GM21423 (cell line): ENCODE measurements at regions not wholly inside any gene's neighbourhood (a gene's known extent, or its start where the extent isn't known, plus 50 kb on each side); places are given as distances from the start of the nearest gene placed in this dataset.
A peak's percentile ranks its signal among the peaks of the same experiment; 100 is the strongest.
"Not testable (repeated sequence)": the region's sequence is repeated elsewhere in the genome, so short reads cannot be mapped to it uniquely, and the experiment has no call there.

Source experiments
- ATAC-seq: cut with Tn5 transposase; IDR thresholded peaks from one replicate; pipeline ENCODE4 v1.9.1; 2021; ENCODE audit warnings: mild to moderate bottlenecking, moderate library complexity; ENCODE audit not compliant: unreplicated experiment

DNA sequence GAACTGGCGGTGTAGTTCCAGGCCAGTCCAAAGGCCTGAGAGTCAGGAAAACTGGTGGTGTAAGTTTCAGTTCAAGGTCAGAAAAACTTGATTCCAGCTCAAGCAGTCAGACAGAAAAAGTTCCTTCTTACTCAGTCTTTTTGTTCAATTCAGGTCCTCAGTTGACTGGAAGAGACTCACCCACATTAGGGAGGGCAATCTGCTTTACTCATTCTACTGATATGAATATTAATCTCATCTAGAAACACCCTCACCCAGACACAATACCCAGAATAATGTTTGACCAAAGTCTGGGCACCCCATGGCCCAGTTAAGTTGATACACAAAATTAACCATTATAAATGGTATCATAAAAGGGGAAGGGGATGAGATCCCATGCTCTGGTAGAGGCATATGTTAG, 50.1 kb upstream of the LTA4H start:
- ATAC-seq, result no peak

DNA sequence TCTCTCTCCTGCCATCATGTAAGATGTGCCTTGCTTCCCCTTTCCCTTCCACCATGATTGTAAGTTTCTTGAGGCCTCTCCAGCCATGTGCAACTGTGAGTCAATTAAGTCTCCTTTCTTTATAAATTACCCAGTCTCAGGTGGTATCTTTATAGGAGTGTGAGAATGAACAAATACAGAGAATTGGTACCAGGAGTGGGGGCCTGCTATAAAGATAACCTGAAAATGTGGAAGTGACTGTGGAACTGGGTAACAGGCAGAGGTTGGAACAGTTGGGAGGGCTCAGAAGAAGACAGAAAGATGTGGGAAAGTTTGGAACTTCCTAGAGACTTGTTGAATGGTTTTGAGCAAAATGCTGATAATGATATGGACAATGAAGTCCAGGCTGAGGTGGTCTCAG, 50.8 kb upstream of the LTA4H start:
- not testable (repeated sequence) for ATAC-seq

DNA sequence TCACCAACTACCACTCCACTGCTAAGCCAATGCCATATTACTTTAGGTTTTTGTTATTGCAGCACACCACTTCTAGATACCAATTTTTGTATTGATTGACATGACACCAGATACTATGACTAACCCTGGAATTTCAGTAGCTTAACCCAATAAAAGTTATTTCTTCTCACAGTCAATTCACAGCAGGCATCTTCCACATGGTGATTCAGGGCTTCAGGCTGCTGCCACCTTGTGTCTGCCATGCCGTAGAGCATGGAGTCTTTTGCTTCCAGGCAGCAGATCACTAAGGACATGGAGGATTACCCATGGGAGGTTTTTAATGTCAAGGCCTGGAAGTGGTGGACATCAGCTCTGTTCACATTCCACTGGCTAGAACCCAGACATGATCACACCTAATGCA, 56.4 kb upstream of the LTA4H start:
- ATAC-seq, result no peak

DNA sequence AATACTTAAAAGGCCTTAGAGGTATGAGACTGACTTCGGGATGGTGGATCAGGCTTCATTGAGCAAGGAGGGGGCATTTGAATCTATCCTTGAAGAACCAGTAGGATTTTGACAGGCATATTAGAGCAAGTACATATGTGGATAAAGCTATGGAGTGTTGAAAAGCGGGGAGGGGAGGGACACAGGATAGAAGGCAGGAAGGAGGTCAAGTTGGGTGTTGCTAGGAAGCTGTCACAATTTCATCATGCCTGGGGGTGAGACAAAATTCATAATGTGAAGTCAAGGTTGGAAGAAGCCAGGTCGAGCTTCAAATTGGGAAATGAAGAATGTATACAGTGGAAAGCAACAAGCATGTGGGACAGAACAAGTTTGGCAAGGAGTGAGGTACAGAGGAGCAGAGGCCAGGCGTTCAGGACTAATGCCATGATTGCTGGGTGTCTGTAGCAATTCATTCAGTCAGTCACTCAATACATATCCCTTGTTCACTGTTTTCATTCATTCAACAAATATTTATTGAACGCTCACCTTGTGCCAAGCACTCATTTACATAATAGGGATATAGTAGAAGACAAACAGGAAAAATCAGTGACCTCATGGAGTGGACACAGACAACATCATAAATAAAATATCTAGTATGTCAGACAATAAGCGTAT, 58.3 kb upstream of the LTA4H start:
- no peak for ATAC-seq

DNA sequence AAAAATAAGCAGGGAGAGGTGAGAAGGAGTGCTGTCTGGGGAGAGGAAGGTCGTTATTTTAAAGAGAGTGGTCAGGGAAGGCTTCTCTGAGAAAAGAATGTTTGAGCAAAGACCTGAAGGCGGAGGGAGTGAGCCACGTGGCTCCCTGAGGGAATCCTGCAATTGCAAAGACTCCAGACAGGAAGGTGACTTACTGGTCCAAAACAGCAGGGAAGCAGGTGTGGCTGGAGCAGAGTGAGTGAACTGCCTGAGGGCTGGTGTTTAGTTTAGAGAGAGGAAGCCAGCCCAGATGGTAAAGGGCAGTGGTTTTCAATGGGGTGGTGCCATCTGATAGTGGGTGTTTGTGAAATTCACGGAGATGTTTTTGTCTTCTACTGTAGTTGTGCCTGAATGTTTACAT, 58.8 kb upstream of the LTA4H start:
- ATAC-seq, result no peak

DNA sequence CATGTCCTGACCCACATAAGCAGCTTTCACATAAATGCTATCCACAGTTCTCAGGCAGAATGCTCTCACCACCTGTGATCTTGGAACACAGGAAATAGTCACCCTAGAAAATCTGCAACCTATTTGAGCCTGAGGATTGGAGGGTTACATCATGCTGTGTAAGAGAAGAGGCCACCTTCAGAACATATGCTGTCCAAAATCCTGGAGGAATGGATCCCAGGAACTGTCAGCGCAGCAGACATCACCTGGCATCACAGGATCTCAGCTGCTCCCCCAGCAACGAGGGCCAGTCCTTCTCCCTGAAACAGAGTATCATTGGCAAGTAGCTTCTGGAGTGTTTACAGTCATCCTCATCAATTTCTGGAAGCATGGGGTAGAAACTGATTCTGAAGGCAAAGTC, 63.2 kb upstream of the LTA4H start:
- no peak for ATAC-seq

DNA sequence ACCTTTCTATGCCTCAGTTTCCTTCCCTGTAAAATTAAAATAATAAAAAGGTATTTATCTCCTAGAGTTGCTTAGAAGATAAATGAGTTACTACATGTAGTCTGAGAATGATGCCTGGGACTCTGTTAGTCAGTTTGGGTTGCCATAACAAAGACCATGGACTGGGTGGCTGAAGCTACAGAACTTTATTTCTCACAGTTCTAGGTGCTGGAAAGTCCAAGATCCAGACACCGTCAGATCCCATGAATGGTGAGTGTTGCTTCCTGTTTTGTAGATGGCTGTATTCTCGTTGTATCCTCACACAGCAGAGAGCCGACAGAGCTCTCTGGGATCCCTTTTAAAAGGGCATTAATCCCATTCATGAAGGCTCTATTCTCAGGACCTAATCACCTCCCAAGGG, 64.0 kb upstream of the LTA4H start:
- ATAC-seq, result no peak

DNA sequence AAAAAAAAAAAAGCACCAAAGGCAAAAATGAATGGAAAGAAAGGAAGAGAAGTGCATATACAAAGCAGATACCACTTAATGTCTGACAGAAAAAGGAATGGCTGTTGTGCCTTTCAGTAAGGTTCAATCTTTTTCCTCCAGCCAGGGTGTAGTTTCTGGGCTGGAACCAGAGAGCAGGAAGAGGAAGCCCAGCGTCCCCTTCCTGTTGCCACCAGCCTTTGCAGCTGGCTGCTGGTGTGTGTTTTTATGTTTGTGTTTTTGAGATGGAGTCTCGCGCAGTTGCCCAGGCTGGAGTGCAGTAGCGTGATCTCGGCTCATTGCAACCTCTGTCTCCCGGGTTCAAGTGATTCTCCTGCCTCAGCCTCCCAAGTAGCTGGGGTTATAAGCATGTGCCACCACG, 64.6 kb upstream of the LTA4H start:
- ATAC-seq, result no peak

DNA sequence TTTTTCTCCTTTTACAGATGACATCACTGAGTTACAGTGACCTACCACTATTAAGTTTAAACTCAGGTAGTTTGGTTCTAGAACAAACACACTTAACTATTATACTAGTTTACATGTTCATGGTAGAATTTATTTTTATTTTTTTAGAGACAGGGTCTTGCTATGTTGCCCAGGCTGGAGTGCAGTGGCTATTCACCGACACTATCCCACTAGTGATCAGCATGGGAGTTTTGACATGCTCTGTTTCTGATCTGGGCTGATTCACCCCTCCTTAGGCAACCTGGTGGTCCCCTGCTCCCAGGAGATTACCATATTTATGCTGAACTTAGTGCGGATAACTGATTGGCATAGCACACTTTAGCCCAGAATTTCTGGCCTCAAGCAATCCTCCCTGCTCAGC, 66.4 kb upstream of the LTA4H start:
- no peak for ATAC-seq

DNA sequence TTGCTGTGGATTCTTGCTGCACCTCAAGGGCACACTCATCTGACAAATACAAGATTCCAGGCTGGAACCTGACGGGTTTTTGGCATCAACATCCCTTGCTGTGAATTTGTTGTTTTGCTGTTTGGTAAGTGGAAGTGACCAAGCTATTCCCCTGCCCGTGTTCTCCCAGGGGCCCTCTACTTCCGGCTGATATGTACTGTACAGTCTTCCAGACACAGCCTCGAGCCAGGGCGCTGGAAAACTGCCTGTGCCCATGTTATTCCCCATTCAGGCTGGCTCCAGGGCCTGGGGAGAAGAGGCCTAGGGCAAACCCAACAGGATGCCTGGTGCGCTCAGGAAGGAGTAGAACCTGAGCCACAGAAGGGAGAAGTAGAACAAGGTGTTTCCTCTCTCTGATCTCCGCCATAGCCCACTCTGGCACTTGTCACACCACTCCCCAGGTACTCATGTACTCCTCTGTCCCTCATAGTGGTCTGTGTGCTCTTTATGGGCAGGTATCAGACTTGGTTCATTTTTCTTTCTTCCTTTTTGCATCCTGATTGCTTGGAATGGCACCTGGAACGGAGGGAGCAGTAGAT, 67.8 kb upstream of the LTA4H start:
- ATAC-seq, result no peak

DNA sequence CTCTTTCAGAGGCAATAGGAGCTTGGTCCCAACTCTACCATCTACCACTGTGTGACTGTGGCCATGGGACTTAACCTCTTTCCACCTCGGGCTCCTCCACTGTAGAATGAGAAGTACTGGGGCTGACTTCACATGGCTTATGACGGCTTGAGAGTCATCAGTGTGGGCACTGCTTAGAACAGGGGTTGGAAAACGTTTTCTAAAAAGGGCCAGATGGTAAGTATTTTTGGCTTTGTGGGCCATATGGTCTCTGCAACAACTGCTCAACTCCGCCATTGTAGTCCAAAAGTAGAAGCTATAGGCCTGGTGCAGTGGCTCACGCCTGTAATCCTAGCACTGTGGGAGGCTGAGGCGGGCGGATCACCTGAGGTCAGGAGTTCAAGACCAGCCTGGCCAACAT, 69.2 kb upstream of the LTA4H start:
- ATAC-seq, result no peak

DNA sequence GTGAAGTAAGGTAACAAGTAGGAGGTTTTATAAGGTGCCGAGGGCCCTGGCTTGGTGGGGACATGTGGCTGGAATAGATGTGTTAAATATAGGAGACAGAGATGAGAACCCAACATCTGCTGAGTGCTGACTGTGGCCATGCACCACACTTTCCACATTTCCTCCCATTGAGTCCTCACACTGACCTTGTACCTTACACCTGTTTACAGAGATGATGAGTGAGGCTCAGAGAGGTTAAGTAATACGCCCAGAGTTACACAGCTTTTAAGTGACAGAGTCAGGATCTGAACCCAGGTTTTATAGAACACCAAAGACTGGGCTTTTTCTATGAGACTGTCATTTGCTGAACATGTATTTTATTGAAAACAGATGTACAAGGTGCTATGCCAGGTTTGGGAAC, 70.8 kb upstream of the LTA4H start:
- no peak for ATAC-seq

DNA sequence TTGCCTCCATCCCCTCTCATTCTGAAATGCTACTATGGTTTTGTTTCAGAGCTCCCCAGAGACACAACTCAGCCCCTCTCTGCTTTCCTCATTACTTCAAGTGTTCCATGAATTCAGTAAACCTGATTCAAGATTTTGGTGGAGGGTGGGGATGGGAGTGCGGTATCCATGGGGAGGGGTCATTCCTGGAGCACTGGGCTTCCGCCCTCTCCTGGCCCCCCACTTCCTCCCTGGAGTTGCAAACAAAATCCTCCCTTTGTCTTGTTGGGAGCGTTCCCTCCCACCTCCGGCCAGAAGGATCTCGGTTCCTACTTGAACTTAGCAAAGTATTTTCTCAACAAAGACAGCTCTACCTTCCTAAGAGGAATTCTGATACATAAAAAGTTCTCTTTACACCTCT, 71.8 kb upstream of the LTA4H start:
- ATAC-seq, result no peak

DNA sequence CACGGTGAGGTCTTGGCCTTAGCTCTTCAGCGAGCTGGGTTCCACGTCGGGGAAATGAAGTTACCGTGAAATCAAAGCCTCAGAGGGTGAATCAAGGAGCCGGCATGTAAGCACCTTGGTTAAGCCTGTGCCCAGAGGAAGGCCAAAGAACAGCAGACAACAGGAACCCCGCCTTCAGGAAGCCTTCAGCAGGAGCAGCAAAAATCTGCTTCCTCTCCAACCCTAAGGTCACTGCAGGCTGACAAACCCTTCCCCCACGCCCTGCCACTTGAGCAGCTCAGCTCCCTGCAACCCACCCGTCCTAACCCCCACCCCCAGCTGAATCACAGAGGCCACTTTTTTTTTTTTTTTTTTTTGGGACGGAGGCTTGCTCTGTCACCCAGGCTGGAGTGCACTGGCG, 72.9 kb upstream of the LTA4H start:
- ATAC-seq, result no peak

DNA sequence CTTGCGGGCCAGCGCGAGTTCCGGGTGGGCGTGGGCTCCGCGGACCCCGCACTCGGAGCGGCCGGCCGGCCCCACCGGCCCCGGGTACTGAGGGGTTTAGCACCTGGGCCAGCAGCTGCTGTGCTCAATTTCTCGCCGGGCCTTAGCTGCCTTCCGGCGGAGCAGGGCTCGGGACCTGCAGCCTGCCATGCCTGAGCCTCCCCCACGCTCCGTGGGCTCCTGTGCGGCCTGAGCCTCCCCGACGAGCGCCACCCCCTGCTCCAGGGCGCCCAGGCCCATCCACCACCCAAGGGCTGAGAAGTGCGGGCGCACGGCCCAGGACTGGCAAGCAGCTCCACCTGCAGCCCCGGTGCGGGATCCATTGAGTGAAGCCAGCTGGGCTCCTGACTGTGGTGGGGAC, 73.6 kb upstream of the LTA4H start:
- ATAC-seq, result not testable (repeated sequence)

DNA sequence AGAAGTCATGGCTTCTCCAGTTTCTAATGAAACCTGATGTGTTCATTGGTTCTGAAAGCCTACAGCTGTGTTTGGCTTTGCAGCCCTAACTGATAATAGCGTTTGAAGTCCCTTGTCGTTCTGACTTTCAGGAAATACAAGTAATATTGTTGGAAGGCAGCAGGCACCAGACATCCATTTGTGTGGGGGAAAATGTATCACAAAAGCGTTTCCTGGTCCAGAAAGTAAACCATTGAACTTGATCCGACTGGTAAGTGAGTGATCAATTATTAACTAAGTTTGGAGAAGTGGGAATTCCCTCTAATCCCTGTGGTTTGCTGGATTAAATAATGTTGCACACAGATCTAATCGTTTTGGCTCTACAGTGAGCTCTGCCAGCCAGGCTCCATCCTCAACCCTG, 77.3 kb upstream of the LTA4H start:
- ATAC-seq, result no peak

DNA sequence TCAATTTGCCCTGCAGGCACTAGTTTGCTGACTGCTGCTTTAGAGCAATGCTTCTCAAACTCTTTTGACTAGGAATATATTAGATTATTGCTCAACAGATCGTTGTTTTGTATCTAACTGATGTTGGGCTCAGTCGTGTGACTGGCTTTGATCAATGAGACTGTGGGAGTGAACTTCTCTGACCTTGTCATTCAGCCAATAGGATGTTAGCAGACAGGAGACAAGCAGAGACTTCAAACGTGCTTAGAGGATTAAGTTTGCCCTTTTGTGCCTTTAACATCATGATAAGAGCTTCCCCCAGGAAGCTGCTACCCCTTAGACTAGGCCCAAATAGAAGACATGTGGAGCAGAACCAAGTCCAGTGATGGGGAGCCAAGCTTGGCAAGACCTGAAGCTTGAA, 76.7 kb upstream of the ELK3 start:
- ATAC-seq, result no peak

DNA sequence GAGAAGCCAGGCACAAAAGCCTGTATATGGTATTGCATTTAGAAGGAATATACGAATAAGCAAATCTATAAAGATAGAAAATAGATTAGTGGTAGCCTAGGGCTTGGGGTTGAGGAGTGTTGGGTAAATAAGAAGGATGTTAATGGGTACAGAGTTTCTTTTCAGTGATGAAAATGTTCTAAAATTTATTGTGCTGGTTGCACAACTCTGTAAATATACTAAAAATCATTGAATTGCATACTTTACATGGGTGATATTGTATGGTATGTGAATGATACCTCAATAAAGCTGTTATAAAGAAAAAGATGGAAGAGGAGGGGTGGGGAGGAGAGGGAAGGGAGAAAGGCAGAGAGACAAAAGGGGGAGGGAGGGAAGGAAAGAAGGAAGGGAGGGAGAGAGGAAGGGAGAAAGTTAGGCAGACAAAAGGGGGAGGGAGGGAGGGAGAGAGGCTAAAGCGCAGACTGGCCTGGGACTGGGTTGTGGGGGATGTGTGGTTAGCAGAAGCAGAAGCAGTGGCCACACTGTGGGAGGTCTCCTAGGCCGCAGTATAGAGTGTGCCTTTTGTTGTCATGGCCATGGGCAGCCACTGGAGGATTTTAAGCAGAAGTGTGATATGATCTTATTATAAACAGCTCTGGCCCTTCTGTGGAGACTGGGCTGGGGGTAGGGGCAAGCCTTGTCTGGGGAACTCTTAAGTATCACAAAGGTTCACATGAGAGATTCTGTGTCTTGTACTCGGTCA, 73.6 kb upstream of the ELK3 start:
- peak; percentile 89 for ATAC-seq

DNA sequence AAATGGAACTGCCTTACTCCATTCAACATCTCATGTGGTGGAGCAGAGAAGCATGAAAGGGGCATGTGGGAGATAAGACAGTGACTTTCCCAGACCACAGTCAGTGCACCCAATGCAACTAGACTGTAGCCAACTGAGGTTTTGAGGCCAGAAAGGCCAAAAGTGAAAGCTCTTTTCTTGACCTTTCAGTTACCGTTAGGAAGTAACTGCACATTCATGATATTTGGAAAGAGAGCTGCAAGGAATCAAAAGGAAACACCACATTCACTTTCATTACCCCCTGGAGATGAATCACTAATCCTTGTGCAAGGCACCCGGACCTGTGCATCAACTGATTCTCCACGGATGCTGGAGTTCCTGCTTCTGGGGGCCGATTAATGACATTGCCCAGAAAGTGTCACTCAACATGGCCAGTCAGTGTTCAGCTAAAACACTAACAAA, 72.9 kb upstream of the ELK3 start:
- peak; percentile 47 for ATAC-seq

DNA sequence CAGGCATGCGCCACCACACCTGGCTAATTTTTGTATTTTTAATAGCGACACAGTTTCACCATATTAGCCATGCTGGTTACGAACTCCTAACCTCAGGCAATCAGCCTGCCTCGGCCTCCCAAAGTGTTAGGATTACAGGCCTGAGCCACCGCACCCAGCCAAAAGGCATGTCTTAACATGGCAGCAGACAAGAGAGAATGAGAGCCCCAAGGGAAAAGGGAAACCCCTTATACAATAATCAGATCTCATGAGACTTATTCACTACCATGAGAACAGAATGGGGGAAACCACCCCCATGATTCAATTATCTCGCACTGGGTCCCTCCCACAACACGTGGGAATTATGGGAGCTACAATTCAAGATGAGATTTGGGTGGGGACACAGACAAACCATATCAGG, 65.9 kb upstream of the ELK3 start:
- ATAC-seq, result not testable (repeated sequence)

DNA sequence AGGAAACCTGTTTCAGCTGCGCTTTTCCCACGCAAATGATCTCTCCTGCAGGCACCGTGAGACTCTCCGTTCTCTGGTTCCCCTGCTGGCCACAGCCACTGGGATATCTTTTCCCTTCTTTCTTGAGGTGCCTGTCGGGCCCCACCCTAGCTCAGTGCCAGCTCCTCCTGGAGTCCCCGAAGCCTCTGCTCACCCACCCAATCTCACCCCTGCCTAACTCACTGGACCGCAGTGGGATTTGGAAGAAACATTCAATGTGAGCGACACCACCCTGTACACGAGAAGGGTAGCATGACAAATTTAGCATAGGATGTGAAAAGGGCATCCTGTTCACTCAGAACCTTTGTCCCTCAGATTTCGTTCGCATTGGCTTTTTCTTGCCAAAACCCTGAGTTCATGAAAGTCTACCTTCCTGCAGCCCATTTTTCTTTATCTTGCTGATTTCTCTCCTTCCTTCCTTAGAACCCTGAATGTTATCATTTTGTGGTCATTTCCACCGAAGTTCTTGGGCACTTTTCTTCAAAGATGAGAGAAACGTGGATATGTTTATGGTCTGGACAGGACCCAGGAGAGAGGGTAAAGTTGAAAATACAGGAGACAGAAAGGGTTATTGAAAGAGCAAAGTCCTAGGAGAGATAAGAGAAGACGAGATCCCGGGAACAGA, 63.6 kb upstream of the ELK3 start:
- ATAC-seq, result no peak

DNA sequence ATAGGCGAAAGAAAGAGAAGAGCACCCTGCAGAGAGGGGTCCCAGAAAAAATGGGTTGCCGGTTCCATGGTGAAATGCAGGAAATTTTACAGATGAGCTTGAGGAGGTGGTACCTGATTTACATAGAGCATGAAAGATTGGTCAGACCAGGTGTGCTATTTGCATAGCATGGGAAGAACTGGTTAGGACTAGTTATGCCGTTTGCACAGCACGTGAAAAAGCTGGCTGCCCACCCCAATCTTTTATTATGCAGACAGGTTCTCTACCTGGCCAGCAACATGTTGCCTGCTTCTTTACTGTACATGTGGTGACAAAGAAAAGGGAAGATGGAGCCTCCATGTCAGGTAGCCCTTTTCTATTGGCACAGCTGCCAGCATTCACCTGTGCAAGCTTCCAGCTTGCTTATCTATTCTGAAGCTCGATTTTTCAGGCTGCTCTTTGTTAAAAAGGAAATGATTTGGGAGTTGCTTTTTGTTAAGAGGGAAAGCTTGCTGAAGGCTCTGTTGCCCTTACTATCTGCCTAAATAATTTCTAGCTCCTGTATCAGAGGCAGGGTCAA, 62.9 kb upstream of the ELK3 start:
- no peak for ATAC-seq
